ENCODE measurements at regions not wholly inside any gene's neighbourhood (a gene's known extent, or its start where the extent isn't known, plus 50 kb on each side); places are given as distances from the start of the nearest gene placed in this dataset.

GRCh38 chr6:41470029-41470330 lies 76.2 kb upstream of the FOXP4 start:
- DNase-seq, result peak in 1 of 3 donors; percentile 21
- H3K36me3 ChIP-seq (ENCODE audit: low read depth), result no peaks in the 10 kb centered on the region
- H3K4me1 ChIP-seq (ENCODE audit: low read depth), result peaks cover 6% of the 10 kb centered on the region
- no peak overlapping the region for H3K4me3 ChIP-seq
- no peak for TF ChIP-seq CTCF (IDR thresholded peaks at IDR 0.05)
- intact Hi-C loops (cut with DNase I, micrococcal nuclease), result no loop called here
- peak; percentile 62 for ATAC-seq
- H3K9me3 ChIP-seq, result no peaks in the 10 kb centered on the region

GRCh38 chr6:41470331-41471063 lies 75.7 kb upstream of the FOXP4 start:
- TF ChIP-seq CTCF (IDR thresholded peaks at IDR 0.05), result no peak
- Histone ChIP-seq H3K4me1 (ENCODE audit: low read depth) (peaks cover 6% of the 10 kb centered on the region), H3K9me3 (no peaks in the 10 kb centered on the region), H3K4me3 (no peak overlapping the region), H3K36me3 (ENCODE audit: low read depth) (no peaks in the 10 kb centered on the region)
- intact Hi-C loops (cut with DNase I, micrococcal nuclease), result no loop called here
- peak in 1 of 3 donors; percentile 62 for DNase-seq
- peak; percentile 45 for ATAC-seq

- no peak for TF ChIP-seq CTCF (IDR thresholded peaks at IDR 0.05)
Measured at GRCh38 chr6:41471064-41471895, 74.9 kb upstream of the FOXP4 start.

GRCh38 chr6:41474213-41474933 lies 71.8 kb upstream of the FOXP4 start:
- H3K4me1 ChIP-seq (ENCODE audit: low read depth), result peaks cover 6% of the 10 kb centered on the region
- DNase-seq (no peak), ATAC-seq (no peak)
- no peak overlapping the region for H3K4me3 ChIP-seq
- H3K36me3 ChIP-seq (ENCODE audit: low read depth), result no peaks in the 10 kb centered on the region
- intact Hi-C loops (cut with DNase I, micrococcal nuclease), result no loop called here
- TF ChIP-seq CTCF (IDR thresholded peaks at IDR 0.05), result no peak
- H3K9me3 ChIP-seq, result no peaks in the 10 kb centered on the region

More at GRCh38 chr6:41471064-41471895, 74.9 kb upstream of the FOXP4 start:
- H3K36me3 ChIP-seq (ENCODE audit: low read depth), result no peaks in the 10 kb centered on the region
- H3K4me3 ChIP-seq, result no peak overlapping the region
- DNase-seq (no peak), ATAC-seq (no peak)
- intact Hi-C loops (cut with DNase I, micrococcal nuclease), result no loop called here
- H3K9me3 ChIP-seq, result no peaks in the 10 kb centered on the region
- H3K4me1 ChIP-seq (ENCODE audit: low read depth), result peaks cover 6% of the 10 kb centered on the region

GRCh38 chr6:41475164-41475563 lies 71.0 kb upstream of the FOXP4 start:
- Histone ChIP-seq H3K4me3 (no peak overlapping the region), H3K9me3 (no peaks in the 10 kb centered on the region), H3K36me3 (ENCODE audit: low read depth) (no peaks in the 10 kb centered on the region), H3K4me1 (ENCODE audit: low read depth) (peaks cover 4% of the 10 kb centered on the region)
- no peak for ATAC-seq
- no peak for TF ChIP-seq CTCF (IDR thresholded peaks at IDR 0.05)
- no peak for DNase-seq
- intact Hi-C loops (cut with DNase I, micrococcal nuclease), result no loop called here

All from mucosa of descending colon (tissue), 3 donors.